ENCODE measurements at regions not wholly inside any gene's neighbourhood (a gene's known extent, or its start where the extent isn't known, plus 50 kb on each side); places are given as distances from the start of the nearest gene placed in this dataset.

DNA sequence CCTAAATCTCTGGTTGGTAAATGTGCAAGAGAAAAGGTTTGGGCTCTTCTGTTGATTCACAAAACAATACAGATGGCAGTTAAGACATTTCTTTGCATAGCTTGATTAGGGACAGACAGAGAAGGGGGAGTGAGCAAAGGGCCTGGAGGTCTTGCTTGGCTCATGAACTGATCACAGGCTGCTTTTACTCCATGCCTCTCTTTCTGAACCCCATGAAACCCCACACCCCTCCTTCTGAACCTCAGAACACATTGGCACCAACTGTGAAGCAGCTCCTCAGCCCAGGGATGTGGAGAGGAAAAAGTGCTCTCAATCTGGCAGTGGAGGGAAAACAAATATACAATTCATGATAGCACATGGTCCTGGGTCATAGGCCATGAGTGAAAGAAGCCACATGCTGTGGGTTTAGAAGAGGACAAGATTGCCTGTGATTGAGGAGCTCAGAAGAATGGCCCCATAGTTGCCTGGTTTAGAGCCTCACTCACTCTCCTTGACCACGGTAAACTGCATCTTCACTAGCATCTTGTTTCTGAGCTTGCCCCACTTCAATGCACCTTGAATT is 111.6 kb upstream of the GADD45A start:
- TF ChIP-seq POLR2A (IDR thresholded peaks at IDR 0.05) (no peak), EP300 (IDR thresholded peaks at IDR 0.05) (no peak), POLR2AphosphoS5 (IDR thresholded peaks at IDR 0.05) (no peak)
- TF ChIP-seq, protein P1, sequence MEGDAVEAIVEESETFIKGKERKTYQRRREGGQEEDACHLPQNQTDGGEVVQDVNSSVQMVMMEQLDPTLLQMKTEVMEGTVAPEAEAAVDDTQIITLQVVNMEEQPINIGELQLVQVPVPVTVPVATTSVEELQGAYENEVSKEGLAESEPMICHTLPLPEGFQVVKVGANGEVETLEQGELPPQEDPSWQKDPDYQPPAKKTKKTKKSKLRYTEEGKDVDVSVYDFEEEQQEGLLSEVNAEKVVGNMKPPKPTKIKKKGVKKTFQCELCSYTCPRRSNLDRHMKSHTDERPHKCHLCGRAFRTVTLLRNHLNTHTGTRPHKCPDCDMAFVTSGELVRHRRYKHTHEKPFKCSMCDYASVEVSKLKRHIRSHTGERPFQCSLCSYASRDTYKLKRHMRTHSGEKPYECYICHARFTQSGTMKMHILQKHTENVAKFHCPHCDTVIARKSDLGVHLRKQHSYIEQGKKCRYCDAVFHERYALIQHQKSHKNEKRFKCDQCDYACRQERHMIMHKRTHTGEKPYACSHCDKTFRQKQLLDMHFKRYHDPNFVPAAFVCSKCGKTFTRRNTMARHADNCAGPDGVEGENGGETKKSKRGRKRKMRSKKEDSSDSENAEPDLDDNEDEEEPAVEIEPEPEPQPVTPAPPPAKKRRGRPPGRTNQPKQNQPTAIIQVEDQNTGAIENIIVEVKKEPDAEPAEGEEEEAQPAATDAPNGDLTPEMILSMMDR (IDR thresholded peaks at IDR 0.05) = no peak

Measured in sigmoid colon (tissue), 4 donors.